HEK293T (cell line): ENCODE measurements at regions not wholly inside any gene's neighbourhood (a gene's known extent, or its start where the extent isn't known, plus 50 kb on each side); places are given as distances from the start of the nearest gene placed in this dataset.
"Not testable (repeated sequence)": the region's sequence is repeated elsewhere in the genome, so short reads cannot be mapped to it uniquely, and the experiment has no call there.

Experiments
- CTCF ChIA-PET: fragments of 350-600 bp; formaldehyde crosslinking; extraction: SDS; loops from one replicate; lab custom pipeline; 2021; ENCODE audit warnings: antibody characterized with exemption, inconsistent platforms; lab: Yijun Ruan, JAX
- POLR2A ChIA-PET: fragments of 350-600 bp; formaldehyde crosslinking; extraction: SDS; loops from one replicate; lab custom pipeline; 2020; ENCODE audit warnings: antibody characterized with exemption, inconsistent platforms; lab: Yijun Ruan, JAX
- DNase-seq: peaks from one replicate; pipeline ENCODE4 v3.0.0; 2012; ENCODE audit warnings: mixed read lengths; ENCODE audit errors: extremely low spot score
- ARNT ChIP-seq: fragments of 450-650 bp; IDR thresholded peaks from 2 replicates; pipeline ENCODE4 v1.6.1; 2017; ENCODE audit warnings: mild to moderate bottlenecking
- BHLHE40 ChIP-seq: fragments of 450-650 bp; IDR thresholded peaks from 2 replicates; pipeline ENCODE4 v1.6.1; 2016; ENCODE audit warnings: mild to moderate bottlenecking, moderate library complexity, borderline replicate concordance
- CTBP1 ChIP-seq: fragments of 450-650 bp; IDR thresholded peaks from 2 replicates; pipeline ENCODE4 v1.6.1; 2016; ENCODE audit warnings: borderline replicate concordance
- ELF4 ChIP-seq: fragments of 450-650 bp; IDR thresholded peaks from 2 replicates; pipeline ENCODE4 v1.6.1; 2017; ENCODE audit warnings: antibody characterized with exemption
- FOXA1 ChIP-seq: fragments of 450-650 bp; IDR thresholded peaks from 2 replicates; pipeline ENCODE4 v1.6.1; 2016; ENCODE audit warnings: mild to moderate bottlenecking
- FOXK2 ChIP-seq: fragments of 450-650 bp; IDR thresholded peaks from 2 replicates; pipeline ENCODE4 v1.6.1; 2016; ENCODE audit warnings: mild to moderate bottlenecking
- FOXM1 ChIP-seq: fragments of 450-650 bp; IDR thresholded peaks from 2 replicates; pipeline ENCODE4 v1.6.1; 2017; ENCODE audit warnings: mild to moderate bottlenecking, borderline replicate concordance
- HDGF ChIP-seq: fragments of 450-650 bp; IDR thresholded peaks from 2 replicates; pipeline ENCODE4 v1.6.1; 2017; ENCODE audit warnings: antibody characterized with exemption, borderline replicate concordance
- L3MBTL2 ChIP-seq: fragments of 450-650 bp; conservative IDR thresholded peaks from 2 replicates; pipeline ENCODE4 v1.6.1; 2016; ENCODE audit warnings: mild to moderate bottlenecking
- LEF1 ChIP-seq: fragments of 450-650 bp; IDR thresholded peaks from 2 replicates; pipeline ENCODE4 v1.6.1; 2017; ENCODE audit warnings: mild to moderate bottlenecking, borderline replicate concordance
- NFRKB ChIP-seq: fragments of 450-650 bp; IDR thresholded peaks from 2 replicates; pipeline ENCODE4 v1.6.1; 2016; ENCODE audit warnings: mild to moderate bottlenecking, moderate library complexity
- PKNOX1 ChIP-seq: fragments of 450-650 bp; IDR thresholded peaks from 2 replicates; pipeline ENCODE4 v1.6.1; 2016
- SP1 ChIP-seq: fragments of 450-650 bp; IDR thresholded peaks from 2 replicates; pipeline ENCODE4 v1.6.1; 2017
- SUZ12 ChIP-seq: fragments of 450-650 bp; IDR thresholded peaks from 2 replicates; pipeline ENCODE4 v1.6.1; 2016; ENCODE audit warnings: mild to moderate bottlenecking
- TARDBP ChIP-seq: fragments of 450-650 bp; IDR thresholded peaks from 2 replicates; pipeline ENCODE4 v1.6.1; 2016
- ZNF384 ChIP-seq: fragments of 450-650 bp; IDR thresholded peaks from 2 replicates; pipeline ENCODE4 v1.6.1; 2016

GRCh38 chr5:78718824-78719223 is 70.3 kb upstream of the LHFPL2 start:
- POLR2A ChIA-PET, result no interaction called here
- no peak for DNase-seq
- CTCF ChIA-PET, result no interaction called here
- TF ChIP-seq ELF4 (no peak), SUZ12 (no peak), L3MBTL2 (no peak), NFRKB (no peak), LEF1 (no peak), FOXM1 (no peak), TARDBP (no peak), HDGF (no peak), SP1 (no peak), ZNF384 (no peak), FOXA1 (no peak), CTBP1 (no peak), FOXK2 (no peak), BHLHE40 (no peak)

DNA sequence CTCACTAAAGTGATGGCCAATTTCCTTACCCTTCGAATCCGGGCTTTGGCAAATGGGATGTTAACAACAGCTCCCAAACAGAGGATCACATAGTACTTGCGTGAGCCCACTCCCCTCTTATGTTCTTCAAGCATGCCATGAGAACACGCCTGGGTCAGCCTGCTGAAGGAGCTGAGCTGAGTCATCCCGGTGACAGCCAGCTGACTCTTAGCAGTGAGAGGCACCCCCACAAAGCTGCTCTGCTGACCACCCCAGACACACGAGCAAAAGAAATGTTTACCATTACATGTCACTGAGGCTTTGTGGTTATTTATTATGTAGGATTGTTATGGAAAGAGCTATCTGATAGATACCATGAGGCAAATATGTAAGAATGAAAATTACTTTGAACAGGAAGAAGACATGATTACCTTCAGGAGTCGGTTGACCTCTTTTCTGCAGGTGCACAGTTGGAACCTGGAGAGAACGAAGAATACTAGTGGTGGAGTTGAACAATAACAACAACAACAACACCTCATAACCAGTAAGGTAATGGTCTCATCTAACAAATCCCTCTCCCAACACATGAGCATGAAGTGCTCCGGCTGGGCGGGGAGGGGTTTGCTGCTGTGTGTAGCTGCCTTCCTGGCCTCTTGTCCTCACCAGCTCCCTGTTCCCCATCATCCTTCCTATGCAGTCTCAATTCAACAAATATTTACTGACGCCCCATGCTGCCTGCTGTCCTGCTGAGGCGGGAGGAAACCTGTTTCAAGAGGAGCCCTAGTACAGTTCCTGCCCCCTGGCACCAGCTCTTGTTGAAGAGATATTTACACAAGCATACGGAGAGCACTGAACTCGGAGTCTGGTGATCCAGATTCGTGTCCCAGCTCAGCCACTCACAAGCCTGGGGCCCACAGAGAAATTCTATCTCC is 69.4 kb upstream of the LHFPL2 start:
- ChIA-PET CTCF (interaction anchor here (0.6 to 1.0 kb wide), 2 partner anchors 15 to 407 kb away, joined by 4 to 6 read pairs; no protein-coding TSS in a partner anchor), POLR2A (no interaction called here)
- no peak for TF ChIP-seq FOXM1
- TF ChIP-seq NFRKB, result no peak
- TF ChIP-seq SP1, result no peak
- no peak for TF ChIP-seq TARDBP
- TF ChIP-seq SUZ12, result no peak
- no peak for TF ChIP-seq LEF1
- TF ChIP-seq CTBP1, result no peak
- TF ChIP-seq PKNOX1, result no peak
- TF ChIP-seq FOXA1, result no peak
- no peak for TF ChIP-seq ZNF384
- no peak for TF ChIP-seq FOXK2
- no peak for TF ChIP-seq ELF4
- TF ChIP-seq BHLHE40, result no peak
- no peak for TF ChIP-seq ARNT
- TF ChIP-seq HDGF, result no peak
- TF ChIP-seq L3MBTL2, result no peak
- no peak for DNase-seq

- ChIA-PET POLR2A (no interaction called here), CTCF (no interaction called here)
- TF ChIP-seq TARDBP (no peak), ELF4 (no peak), LEF1 (no peak), CTBP1 (no peak), HDGF (no peak), PKNOX1 (no peak), NFRKB (no peak), ARNT (no peak), SP1 (no peak), SUZ12 (no peak), L3MBTL2 (no peak), BHLHE40 (no peak), FOXM1 (no peak), ZNF384 (no peak), FOXK2 (no peak), FOXA1 (no peak)
- DNase-seq, result no peak
Observed at GRCh38 chr5:78716206-78716605, 67.6 kb upstream of the LHFPL2 start.

DNA sequence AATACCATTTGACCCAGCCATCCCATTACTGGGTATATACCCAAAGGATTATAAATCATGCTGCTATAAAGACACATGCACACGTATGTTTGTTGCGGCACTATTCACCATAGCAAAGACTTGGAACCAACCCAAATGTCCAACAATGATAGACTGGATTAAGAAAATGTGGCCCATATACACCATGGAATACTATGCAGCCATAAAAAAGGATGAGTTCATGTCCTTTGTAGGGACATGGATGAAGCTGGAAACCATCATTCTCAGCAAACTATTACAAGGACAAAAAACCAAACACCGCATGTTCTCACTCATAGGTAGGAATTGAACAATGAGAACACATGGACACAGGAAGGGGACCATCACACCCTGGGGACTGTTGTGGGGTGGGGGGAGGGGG is 66.8 kb upstream of the LHFPL2 start:
- POLR2A ChIA-PET, CTCF ChIA-PET, DNase-seq: not testable (repeated sequence)

DNA sequence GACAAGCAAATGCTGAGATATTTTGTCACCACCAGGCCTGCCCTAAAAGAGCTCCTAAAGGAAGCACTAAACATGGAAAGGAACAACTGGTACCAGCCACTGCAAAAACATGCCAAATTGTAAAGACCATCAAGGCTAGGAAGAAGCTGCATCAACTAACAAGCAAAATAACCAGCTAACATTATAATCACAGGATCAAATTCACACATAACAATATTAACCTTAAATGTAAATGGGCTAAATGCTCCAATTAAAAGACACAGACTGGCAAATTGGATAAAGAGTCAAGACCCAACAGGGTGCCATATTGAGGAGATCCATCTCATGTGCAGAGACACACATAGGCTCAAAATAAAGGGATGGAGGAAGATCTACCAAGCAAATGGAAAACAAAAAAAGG is 63.1 kb upstream of the LHFPL2 start:
- DNase-seq, CTCF ChIA-PET: not testable (repeated sequence)

DNA sequence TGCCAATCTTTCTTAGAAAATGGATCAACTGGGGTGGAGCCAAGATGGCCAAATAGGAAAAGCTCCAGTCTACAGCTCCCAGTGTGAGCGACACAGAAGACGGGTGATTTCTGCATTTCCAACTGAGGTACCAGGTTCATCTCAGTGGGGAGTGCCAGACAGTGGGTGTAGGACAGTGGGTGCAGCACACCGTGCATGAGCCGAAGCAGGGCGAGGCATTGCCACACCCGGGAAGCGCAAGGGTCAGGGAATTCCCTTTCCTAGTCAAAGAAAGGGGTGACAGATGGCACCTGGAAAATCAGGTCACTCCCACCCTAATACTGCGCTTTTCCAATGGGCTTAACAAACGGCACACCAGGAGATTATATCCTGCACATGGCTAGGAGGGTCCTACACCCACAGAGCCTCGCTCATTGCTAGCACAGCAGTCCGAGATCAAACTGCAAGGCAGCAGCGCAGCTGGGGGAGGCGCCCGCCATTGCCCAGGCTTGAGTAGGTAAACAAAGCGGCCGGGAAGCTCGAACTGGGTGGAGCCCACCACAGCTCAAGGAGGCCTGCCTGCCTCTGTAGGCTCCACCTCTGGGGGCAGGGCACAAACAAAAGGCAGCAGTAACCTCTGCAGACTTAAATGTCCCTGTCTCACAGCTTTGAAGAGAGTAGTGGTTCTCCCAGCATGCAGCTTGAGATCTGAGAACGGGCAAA is 61.3 kb upstream of the LHFPL2 start:
- POLR2A ChIA-PET, DNase-seq: not testable (repeated sequence)

More for the DNA sequence above, 63.1 kb upstream of the LHFPL2 start:
- POLR2A ChIA-PET, result not testable (repeated sequence)

DNA sequence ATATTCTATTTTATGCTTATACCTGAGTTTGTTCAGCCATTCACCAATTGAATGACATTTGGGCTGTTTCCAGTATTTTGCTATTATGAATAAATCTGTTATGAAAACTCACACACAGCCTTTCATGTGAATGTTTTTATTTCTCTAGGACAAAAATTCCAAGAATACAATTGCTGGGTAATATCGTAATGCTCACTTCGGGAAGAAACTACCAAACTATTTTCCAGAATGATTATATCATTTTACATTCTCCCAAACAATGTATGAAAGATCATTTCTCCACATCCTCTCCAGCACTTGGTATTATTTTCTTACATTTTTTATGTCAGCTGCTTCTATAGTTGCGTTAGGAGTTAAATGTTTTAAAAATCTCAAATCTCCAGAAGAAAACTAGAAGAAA is 58.3 kb upstream of the LHFPL2 start:
- no peak for DNase-seq
- CTCF ChIA-PET, result no interaction called here
- POLR2A ChIA-PET, result no interaction called here
- TF ChIP-seq FOXK2 (no peak), ARNT (no peak), PKNOX1 (no peak), TARDBP (no peak), ELF4 (no peak), SP1 (no peak), FOXM1 (no peak), ZNF384 (no peak), LEF1 (no peak), BHLHE40 (no peak), NFRKB (no peak), HDGF (no peak), SUZ12 (no peak), CTBP1 (no peak)

More for the DNA sequence above, 61.3 kb upstream of the LHFPL2 start:
- CTCF ChIA-PET, result not testable (repeated sequence)
